A673 (cell line): ENCODE measurements at regions not wholly inside any gene's neighbourhood (a gene's known extent, or its start where the extent isn't known, plus 50 kb on each side); places are given as distances from the start of the nearest gene placed in this dataset.

Experiments used
- BruUV-seq: library from RNA; stranded (reverse); fragments of 400-500 nt; replicated peaks from 2 replicates; lab custom pipeline; 2021; lab: Mats Ljungman, UMichigan
- CTCF ChIA-PET: fragments of 300-600 bp; sonication (Branson Sonifier 250); formaldehyde crosslinking; loops from one replicate; lab custom pipeline; 2022; ENCODE audit warnings: antibody characterized with exemption; lab: Charles Lee
- POLR2A ChIA-PET: fragments of 300-600 bp; sonication (Branson Sonifier 250); formaldehyde crosslinking; loops from one replicate; lab custom pipeline; 2022; ENCODE audit warnings: antibody characterized with exemption; ENCODE audit not compliant: low non-redundant PET; lab: Charles Lee
- DNase-seq: peaks from one replicate; pipeline ENCODE4 v3.0.0-alpha.2; 2015; ENCODE audit warnings: low spot score
- H3K27ac ChIP-seq: fragments of 200-600 bp; sonication (generic); 2 replicates; pipeline ENCODE4 v1.5.1; 2016; ENCODE audit warnings: mixed run types, low read depth, mild to moderate bottlenecking, mixed read lengths, antibody characterized with exemption, low read length; ENCODE audit not compliant: poor library complexity, severe bottlenecking
- H3K27me3 ChIP-seq: fragments of 200-600 bp; sonication (generic); replicated peaks from 2 replicates; pipeline ENCODE4 v1.6.1; 2017; ENCODE audit warnings: mixed run types, low read depth, mild to moderate bottlenecking, mixed read lengths, antibody characterized with exemption, low read length; ENCODE audit not compliant: insufficient read depth, poor library complexity
- H3K36me3 ChIP-seq: fragments of 200-600 bp; sonication (generic); 2 replicates; pipeline ENCODE4 v1.6.1; 2016; ENCODE audit warnings: mixed run types, mild to moderate bottlenecking, mixed read lengths, antibody characterized with exemption, low read length; ENCODE audit not compliant: insufficient read depth, poor library complexity, severe bottlenecking
- H3K4me1 ChIP-seq: fragments of 200-600 bp; sonication (generic); 2 replicates; pipeline ENCODE4 v1.6.1; 2017; ENCODE audit warnings: mixed run types, mild to moderate bottlenecking, mixed read lengths, antibody characterized with exemption, low read length; ENCODE audit not compliant: insufficient read depth, poor library complexity, severe bottlenecking
- H3K4me3 ChIP-seq: fragments of 200-600 bp; sonication (generic); 2 replicates; pipeline ENCODE4 v1.5.1; 2016; ENCODE audit warnings: low read depth, mixed run types, mild to moderate bottlenecking, mixed read lengths, low read length; ENCODE audit not compliant: poor library complexity, severe bottlenecking
- H3K9me3 ChIP-seq: fragments of 200-600 bp; sonication (generic); 2 replicates; pipeline ENCODE4 v1.6.1; 2016; ENCODE audit warnings: mixed run types, low read depth, mild to moderate bottlenecking, mixed read lengths, antibody characterized with exemption, low read length; ENCODE audit not compliant: poor library complexity, severe bottlenecking
- EZH2 ChIP-seq: fragments of 200-600 bp; sonication (generic); IDR thresholded peaks from 2 replicates; pipeline ENCODE4 v1.6.1; 2017; ENCODE audit warnings: borderline replicate concordance, low read depth, mild to moderate bottlenecking, mixed read lengths, antibody characterized with exemption, low read length; ENCODE audit not compliant: poor library complexity, severe bottlenecking
- intact Hi-C: fragments of 100-400 bp; cut with micrococcal nuclease; formaldehyde crosslinking; loops from one replicate; pipeline ENCODE4 v1.10.0; 2022; ENCODE audit not compliant: unreplicated experiment
- TF ChIP-seq, protein P1 (sequence below): fragments of 300-800, 200-600 bp; sonication (generic); conservative IDR thresholded peaks from 2 replicates; pipeline ENCODE4 v1.5.1; 2017; ENCODE audit warnings: low read depth, mild to moderate bottlenecking, antibody characterized with exemption, low read length, moderate library complexity, mixed read lengths

DNA sequence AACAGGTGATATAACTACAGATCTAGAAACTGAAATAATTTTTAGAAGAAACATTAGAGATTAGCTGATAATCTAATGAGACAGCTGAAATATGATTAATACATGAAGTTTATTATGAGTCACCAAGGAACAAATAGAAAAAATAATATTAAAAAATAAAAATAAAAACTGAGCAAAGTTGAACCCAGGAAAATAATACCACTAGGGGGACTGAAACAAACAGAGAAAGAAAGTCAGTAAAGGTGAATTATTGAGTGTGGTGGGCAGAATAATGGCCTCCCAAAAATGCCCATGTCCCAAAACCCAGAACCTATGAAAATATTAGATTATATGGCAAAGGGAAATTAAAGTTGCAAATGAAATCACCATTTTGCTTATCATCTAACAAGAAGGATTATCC lies 820.7 kb upstream of the INTU start:
- Histone ChIP-seq H3K9me3 (no peaks in the 10 kb centered on the region), H3K36me3 (no peaks in the 10 kb centered on the region), H3K27me3 (no peaks in the 10 kb centered on the region), H3K4me1 (no peaks in the 10 kb centered on the region), H3K4me3 (no peak overlapping the region), H3K27ac (no peak overlapping the region)
- ChIA-PET CTCF (no interaction called here), POLR2A (no interaction called here)
- intact Hi-C loops, result no loop called here
- no peak for DNase-seq
- no TSS peak for BruUV-seq
- TF ChIP-seq, protein P1, sequence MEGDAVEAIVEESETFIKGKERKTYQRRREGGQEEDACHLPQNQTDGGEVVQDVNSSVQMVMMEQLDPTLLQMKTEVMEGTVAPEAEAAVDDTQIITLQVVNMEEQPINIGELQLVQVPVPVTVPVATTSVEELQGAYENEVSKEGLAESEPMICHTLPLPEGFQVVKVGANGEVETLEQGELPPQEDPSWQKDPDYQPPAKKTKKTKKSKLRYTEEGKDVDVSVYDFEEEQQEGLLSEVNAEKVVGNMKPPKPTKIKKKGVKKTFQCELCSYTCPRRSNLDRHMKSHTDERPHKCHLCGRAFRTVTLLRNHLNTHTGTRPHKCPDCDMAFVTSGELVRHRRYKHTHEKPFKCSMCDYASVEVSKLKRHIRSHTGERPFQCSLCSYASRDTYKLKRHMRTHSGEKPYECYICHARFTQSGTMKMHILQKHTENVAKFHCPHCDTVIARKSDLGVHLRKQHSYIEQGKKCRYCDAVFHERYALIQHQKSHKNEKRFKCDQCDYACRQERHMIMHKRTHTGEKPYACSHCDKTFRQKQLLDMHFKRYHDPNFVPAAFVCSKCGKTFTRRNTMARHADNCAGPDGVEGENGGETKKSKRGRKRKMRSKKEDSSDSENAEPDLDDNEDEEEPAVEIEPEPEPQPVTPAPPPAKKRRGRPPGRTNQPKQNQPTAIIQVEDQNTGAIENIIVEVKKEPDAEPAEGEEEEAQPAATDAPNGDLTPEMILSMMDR, result no peak
- no peak for TF ChIP-seq EZH2

DNA sequence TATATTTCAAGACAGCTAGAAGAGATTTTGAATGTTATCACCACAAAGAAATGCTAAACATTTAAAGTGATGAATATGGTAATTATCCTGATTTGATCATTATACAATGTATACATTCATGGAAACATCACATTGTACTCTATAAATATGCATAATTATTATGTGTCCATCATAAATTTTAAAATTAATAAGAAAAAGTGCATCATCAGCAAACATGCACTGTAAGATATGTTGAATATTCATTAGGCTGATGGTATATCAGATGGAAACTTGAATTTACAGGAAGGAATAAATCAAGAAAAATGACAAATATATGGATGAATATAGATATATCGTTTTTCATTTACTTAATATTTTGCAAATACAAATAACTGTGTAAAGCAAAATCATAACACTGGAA lies 812.1 kb upstream of the INTU start:
- H3K27ac ChIP-seq, result no peak overlapping the region
- H3K36me3 ChIP-seq, result no peaks in the 10 kb centered on the region
- POLR2A ChIA-PET, result no interaction called here
- BruUV-seq, result no TSS peak
- TF ChIP-seq EZH2, result no peak
- TF ChIP-seq, protein P1, result no peak
- no peaks in the 10 kb centered on the region for H3K4me1 ChIP-seq
- DNase-seq, result no peak
- CTCF ChIA-PET, result no interaction called here
- no peak overlapping the region for H3K4me3 ChIP-seq
- intact Hi-C loops, result no loop called here
- H3K9me3 ChIP-seq, result no peaks in the 10 kb centered on the region
- H3K27me3 ChIP-seq, result no peaks in the 10 kb centered on the region

DNA sequence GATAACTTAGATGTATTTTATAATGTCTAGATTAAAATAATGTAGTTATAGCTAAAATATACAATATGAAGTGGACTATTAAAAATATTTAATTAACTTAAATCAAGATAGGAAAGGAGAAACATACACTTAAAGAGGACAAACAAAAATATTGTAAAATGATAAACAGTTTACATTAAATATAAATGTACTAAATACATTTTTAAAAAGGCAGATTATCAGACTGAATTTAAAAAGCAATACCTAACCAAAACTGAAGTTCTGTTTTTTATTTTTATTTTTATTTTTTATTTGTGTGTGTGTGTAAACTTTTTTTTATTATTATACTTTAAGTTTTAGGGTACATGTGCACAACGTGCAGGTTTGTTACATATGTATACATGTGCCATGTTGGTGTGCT lies 811.6 kb upstream of the INTU start:
- ChIA-PET POLR2A (no interaction called here), CTCF (no interaction called here)
- no peaks in the 10 kb centered on the region for H3K36me3 ChIP-seq
- intact Hi-C loops, result no loop called here
- no peaks in the 10 kb centered on the region for H3K4me1 ChIP-seq
- no peaks in the 10 kb centered on the region for H3K27me3 ChIP-seq
- no peaks in the 10 kb centered on the region for H3K9me3 ChIP-seq
- H3K27ac ChIP-seq, result no peak overlapping the region
- DNase-seq, result no peak
- TF ChIP-seq, protein P1, result no peak
- TF ChIP-seq EZH2, result no peak
- BruUV-seq, result no TSS peak
- H3K4me3 ChIP-seq, result no peak overlapping the region
